KBM-7 (cell line): ENCODE measurements at regions not wholly inside any gene's neighbourhood (a gene's known extent, or its start where the extent isn't known, plus 50 kb on each side); places are given as distances from the start of the nearest gene placed in this dataset.

Experiments used
- DNase-seq: peaks from one replicate; pipeline ENCODE4 v3.0.0-alpha.2; 2015
- in situ Hi-C: fragments of 300-500 bp; cut with MboI; formaldehyde crosslinking; loops from 2 replicates; pipeline ENCODE4 v1.14.3; 2020; ENCODE audit warnings: low sequenced_read_pairs, low pct_unique_long_range_greater_than_20kb, mixed read lengths

DNA sequence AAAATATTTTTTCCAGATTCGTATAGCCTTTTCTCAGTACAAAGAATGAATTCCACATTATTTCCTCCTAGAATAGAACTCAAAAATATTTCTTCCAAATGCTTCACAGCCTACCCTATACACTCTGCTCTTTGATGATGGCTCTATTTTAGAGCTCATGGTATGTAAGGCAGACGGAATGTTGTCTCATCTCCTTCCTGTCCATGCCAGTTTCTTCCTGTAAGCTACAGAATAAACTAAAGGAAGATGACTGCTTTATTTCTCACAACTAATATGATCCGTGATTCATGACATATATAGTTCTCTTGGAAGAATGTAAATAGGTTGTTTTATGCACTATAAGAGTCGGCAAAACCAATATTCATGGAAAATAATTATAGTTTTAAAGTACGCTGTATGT is 723.1 kb downstream of the CDH11 start:
- in situ Hi-C loops = no loop called here
- no peak for DNase-seq

DNA sequence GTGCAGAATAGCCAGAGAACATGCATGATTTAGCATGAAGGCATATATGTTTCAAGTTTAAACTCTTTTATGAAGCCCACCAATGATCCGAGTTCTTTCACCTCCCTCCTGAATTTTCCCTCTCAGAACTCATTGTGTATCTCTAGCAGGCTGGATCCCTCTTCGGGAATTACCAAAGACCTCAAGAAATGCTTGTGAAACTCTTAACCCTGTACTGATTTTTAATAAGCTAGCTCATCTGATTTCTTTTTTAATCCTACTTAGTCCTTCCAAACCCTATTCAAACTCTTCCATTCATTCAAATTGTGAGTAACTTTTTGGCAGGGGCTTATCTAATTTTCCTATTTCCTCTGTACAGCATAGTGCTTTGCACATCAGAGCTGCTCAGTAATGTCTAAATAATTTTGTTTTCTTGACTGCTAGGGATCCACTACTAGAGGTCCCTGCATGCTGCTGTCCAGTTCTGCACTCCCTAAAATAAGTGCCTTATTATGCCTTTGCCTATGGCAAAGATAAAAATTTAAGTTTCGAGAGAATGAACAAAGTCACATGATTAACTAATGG is 723.8 kb downstream of the CDH11 start:
- in situ Hi-C loops = no loop called here
- no peak for DNase-seq

DNA sequence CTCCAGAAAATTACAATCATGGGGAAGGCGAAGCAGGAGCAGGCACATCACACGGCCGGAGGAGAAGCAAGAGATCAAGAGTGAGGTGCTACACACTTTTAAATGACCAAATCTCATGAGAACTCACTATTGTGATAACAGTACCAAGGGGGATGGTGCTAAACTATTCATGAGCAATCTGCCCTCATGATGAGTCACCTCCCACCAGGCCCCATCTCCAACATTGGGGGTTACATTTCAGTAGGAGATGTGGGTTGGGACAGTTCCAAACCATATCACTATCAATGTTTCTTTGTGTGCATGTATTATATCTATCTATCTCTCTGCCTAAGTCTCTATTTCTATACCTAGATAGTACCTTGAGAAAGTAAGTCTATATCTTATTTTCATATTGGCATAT is 724.8 kb downstream of the CDH11 start:
- in situ Hi-C loops = no loop called here

DNA sequence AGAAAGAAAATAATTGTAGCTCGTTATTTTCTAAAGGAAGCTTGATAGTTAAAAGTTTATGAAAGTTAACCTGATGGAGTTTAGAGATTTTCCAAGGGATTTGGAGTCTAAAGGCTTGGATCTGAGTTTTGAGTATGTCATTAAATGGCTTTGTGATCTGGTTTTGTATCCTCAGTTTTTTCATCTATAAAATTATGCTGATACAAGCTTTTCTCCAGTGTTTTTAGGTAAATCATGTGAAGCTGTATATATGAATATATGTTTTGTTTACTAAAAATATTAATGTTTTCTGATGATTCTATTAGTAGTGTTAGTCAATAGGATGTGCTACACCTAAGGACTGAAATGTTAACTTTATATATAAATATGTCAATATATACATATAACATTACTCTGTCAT is 727.8 kb downstream of the CDH11 start:
- DNase-seq = no peak

More for the DNA sequence above, 724.8 kb downstream of the CDH11 start:
- DNase-seq = no peak

DNA sequence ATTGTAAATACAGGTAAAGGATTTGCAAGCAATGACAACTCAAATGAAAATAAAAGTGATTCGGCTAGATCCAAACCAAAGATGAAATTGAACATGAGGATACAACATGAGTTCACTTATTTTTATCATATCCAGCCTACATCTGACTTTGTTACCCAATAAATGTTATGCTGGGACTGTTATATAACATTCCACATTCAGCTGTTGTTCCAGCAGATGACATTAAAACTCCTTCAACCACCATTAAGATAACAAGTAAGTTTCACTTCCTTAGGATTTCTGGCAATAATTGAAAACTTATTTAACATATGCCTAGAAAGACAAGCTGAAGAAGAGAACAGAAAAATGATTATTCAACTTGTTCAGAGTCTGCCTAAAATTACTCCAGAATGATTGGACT is 729.4 kb downstream of the CDH11 start:
- in situ Hi-C loops = no loop called here
- no peak for DNase-seq

More for the DNA sequence above, 727.8 kb downstream of the CDH11 start:
- in situ Hi-C loops = no loop called here

DNA sequence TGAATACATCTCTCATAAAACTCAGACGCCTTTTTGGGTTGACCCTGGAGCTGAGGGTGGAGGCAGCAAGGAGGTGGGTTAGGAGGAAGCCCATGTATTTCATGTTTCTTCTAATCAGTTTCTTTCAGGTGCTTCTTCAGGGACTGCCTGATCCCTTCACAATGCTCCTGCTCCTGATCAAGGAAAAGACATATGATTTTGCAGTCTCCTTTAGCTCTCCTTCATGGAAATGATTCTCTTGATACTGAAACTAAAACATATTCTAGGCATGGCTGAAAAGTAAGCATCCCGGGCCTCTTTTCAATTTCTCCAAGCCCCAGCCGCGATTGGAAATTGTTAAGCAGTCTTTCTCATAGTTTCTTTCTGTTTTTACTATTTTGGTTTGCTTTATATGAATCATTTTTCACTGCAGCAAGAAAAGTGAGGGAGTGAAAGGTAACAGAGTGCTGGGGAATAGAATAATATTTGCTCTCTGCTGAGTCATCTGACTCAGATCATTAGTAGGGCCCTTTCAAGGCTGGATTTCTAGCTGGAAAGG is 730.7 kb downstream of the CDH11 start:
- in situ Hi-C loops = no loop called here
- DNase-seq = no peak

DNA sequence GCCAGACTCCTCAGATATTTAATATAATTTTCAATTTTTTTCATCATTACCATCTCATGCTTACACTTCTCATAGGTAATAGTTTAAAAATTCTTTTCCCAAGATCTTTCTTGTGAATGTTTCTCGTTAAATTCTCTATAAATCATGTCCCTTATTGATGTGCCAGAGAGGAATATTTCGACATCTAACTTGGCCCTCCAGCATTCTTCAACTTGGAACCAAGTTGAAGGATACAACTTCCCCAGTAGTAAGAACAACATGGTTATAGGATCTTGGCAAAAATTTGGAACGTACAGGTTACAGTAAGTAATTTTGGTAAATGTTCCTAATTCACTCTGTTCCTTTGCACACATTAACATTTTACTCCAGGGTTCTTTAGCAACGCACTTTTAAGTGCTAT is 731.8 kb downstream of the CDH11 start:
- in situ Hi-C loops = no loop called here

DNA sequence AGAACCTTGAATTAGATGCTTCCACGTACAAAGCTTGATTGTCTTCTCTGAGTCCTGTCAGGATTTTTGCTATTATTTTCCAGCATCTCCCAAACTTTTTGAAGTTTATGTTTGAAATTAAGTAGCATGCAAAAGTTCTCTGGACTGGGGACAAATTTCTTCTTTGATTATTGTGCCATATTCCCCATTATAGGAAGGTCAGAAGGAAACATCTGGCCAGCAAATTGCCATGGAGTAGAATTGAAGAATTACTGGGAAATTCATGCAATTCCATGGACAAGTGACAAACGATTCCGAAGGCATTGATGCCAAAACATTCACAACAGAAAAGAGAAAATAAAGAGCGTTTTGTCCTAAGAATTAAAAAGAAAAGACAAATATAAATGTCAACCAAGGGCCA is 737.2 kb downstream of the CDH11 start:
- in situ Hi-C loops = no loop called here
- no peak for DNase-seq

More for the DNA sequence above, 731.8 kb downstream of the CDH11 start:
- DNase-seq = no peak

DNA sequence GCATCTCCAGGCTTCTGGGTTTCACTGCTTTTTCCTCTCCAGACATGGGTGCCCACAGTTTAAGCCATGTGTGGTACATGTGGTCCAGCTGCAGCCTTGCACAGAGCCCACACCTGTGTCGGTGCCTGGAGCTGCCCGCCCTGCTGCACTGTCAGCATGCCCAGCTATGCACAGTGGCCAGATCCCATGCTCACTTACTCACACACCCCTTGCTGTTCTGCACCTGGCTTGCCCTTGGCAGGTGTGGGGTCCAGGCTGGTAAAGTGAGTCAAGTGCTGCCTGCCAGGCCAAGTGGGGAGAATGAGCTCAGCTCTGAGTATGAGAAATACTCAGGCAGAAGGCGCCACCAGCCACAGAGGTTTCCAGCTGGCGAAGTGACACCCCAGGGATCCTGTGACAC is 739.9 kb downstream of the CDH11 start:
- no peak for DNase-seq
- in situ Hi-C loops = no loop called here

DNA sequence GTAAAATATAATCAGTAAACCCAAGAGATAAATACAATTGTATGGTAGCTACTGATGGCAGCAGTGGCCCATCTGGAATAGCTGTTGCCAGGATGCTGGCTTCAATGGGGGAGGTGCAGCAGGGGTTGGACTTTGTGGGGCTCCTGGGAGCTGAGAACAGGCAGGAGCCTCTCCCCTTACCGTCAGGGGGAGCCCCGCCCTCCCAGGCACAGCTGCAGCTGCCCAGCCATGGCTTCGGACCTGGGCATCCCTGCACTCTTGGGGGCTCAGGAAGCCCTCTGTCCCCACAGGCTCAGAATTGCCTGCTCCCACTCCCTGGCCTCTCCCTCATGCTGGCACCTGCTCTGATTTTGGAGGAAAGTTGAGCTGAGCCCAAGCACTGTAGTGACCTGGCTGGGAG is 741.1 kb downstream of the CDH11 start:
- in situ Hi-C loops = no loop called here
- no peak for DNase-seq

DNA sequence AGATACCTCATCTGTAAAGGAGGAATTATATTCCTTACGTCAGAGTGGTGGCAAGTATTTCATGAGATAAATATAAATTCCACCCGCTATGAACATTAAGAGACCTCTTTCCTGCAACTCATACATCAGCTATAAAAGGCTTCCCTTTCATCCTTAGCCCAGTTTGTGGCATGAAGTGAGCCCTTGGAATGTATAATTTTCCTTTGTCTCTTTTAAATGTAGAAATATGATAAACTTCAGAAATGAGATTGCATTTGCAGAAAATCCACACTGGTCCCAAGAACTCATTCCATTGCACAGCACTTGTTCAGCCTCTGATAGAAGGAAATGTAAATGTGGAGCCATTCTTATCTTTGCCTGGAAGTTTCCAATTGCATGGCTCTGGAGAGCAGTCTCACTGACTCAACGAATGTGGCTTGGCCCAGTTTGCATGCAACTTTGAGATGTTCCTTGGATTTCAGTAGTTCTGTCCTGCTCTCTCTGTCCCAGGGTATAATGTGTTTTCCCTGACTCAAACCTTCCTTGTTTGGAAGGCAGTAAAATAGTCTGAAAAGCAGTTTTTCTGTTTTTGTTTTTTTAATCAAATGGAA is 746.4 kb downstream of the CDH11 start:
- in situ Hi-C loops = no loop called here
- no peak for DNase-seq

DNA sequence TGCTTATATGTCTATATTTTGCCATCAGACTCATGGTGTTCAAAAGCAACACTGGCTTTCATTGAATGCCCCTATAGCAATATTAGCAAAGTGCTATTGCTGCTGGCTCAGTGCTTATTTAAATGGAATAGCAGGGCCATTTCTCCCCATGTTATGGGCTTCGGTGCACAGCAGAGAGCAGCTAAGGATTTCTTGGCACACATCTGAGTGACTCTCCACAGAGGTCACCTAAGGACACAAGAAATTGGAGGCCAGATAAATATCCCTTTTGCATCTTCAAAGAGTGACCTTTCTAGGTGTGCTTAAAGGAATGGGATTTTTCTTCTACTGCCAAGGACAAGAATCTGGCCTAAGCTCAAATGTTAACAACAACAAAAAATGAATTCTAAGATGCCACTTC is 751.8 kb downstream of the CDH11 start:
- in situ Hi-C loops = no loop called here
- no peak for DNase-seq

DNA sequence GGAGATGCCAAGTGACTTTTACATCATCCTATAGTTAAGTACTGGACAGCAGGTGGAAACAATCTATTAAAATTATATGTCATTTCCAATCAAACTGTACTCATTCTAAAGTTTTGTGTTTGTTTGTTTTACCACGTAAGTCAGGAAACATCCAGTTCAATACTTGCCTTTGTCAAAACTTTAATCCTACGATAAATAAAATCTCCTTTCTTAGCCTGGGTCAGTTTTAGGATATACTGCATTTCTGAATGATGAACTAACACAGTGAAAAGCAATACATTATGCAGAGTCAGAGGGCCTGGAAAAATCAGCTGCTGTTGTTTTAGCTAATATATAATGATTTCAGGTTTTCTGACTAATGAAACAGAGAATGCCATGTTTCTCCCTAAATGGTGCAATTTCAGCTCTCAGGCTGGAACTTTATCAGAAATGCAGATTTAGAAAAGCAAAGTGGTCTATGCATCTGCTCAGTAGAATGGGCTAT is 756.4 kb downstream of the CDH11 start:
- DNase-seq = no peak
- in situ Hi-C loops = no loop called here

DNA sequence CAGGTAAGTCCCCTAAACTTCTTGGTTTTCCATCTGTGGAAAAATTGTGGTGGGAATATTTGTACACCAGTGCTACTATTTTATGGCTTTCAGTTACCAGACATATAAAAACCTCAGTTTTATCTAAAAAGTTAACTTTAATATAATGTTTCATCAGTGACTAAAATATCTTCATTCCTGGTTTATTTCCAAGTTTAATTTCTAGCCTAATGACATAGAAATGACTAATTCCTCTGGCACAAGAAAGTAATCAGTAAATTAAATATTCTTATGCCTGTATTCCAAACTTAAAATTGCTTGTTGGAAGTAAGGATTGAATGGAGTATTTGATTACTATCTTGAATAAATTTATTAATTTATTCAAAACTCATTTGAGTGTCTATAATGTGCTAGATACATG is 757.0 kb downstream of the CDH11 start:
- no peak for DNase-seq
- in situ Hi-C loops = no loop called here

DNA sequence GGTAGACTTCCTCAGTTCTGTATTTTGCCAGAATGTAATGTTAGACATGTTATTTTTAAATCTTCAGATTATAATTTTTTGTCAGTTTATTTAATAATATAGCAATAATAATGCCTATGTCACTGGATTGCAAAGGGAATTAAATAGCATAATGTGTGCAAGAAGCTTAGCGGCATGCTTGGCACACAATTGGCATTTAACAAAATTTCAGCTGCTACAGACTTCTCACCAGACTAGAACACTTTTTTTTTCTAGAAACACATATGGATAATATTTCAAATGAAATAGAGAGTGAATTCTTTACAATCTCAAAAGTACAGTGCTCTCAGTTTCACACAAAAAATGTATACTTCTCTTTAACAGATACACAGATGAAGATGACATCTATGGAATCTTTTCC is 757.4 kb downstream of the CDH11 start:
- in situ Hi-C loops = no loop called here
- no peak for DNase-seq

DNA sequence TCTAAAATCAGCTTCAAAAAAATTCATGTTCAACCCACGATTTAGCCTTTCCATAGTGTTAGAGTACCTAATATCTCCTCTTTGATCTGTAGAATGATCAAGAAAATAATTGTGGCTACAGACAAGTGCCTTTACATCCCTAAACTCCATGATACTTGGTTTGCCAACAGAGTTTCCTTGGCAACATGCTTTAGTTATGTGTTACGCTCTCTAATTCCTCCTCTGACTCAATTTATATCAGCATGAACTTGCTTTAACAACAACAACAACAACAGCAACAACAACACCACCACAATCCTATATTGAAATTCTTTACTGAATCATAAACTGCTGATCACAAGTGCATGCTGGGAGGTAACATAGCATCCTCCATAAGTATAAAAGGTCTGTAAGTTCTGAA is 757.8 kb downstream of the CDH11 start:
- in situ Hi-C loops = no loop called here
- DNase-seq = no peak

DNA sequence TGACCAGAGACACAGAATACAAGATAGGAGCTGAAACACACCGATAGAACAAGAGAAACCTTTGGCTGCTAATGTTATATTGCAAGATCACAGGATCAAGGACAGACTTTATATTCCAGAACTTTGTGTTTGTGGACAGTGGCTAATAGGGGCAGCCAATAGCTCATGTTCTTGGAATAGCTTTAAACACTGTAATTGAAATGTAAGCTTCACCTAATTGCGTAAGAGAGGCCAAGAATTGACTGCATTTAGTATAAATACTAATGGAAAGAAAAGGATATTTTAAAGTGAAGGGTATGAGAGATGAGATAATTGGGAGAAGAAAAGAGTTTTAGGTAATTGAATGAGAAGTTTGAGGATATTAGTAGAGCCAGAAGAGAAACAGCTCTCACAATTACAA is 758.8 kb downstream of the CDH11 start:
- in situ Hi-C loops = no loop called here
- DNase-seq = no peak

DNA sequence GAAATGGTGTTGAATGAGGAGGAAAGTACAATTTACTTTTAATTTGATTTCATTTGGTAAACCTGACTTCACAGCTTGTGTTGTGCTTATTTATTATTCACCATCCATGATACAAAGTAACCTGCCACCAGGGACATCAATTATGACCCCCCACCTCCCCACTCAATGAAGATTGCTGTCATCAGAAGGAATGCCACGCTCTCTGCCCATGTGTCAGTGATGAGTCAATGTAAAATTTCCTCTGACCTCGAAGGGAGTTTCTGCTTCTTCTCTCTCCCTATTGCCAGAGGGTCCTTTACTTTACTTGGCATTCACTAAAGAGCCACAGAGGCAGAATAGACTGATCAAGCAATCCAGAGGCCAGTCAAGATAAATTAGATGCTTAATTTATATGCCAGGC is 759.7 kb downstream of the CDH11 start:
- in situ Hi-C loops = no loop called here
- no peak for DNase-seq

DNA sequence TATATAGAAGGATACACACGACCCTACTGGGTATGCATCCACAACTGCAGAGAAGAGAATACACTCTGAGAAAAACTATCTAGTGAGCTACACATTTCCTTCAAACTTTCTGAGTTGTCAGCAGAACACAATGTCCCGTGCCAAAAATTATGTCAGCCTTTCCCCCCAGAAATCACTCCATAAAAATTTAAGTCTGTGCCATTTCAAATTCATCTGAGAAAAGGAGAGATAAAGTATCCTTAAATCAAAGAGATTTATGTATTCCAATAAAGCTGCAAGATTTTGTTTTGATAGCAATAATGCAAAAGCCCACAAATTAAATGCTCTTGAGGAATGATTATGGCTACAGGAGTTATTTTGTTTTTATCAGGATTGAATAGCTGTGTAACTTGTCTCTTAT is 760.1 kb downstream of the CDH11 start:
- no peak for DNase-seq
- in situ Hi-C loops = no loop called here

DNA sequence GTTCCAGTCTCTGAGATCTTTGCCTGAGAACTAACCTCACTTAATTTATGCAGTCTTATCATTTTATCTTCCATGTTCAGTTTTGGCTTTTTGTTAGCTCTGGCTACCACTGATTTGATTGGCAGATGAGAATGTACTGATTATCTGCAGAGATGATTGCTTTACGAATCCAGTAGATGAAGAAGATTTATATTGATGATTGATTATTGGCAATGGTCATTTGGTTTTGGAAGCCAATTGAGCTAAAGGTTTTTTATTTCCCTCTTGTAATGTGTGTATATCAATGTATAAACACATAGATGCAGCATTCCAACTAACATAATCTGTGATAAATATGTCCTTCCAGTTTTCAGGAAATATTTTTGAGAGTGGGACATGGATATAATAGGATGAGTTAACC is 763.6 kb downstream of the CDH11 start:
- in situ Hi-C loops = no loop called here

DNA sequence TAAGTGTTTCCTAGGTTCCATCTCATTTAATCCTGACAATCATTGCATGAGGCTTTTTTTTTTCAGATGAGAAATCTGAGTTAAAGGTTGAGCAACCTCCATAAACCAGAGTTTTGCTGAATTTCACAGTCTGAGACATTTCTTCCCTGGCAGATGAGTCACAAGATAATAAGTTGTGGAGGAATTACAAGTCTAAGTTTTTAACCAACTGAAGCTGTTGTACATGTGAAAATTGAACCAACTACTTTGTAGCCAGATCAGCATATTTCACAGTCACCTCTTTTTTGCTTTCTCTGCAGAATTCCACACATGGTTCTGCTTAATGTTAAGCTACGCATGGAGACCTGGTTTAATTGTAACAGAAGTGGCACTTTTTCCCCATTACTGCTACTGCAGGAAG is 765.6 kb downstream of the CDH11 start:
- in situ Hi-C loops = no loop called here
- no peak for DNase-seq

More for the DNA sequence above, 763.6 kb downstream of the CDH11 start:
- no peak for DNase-seq
